Peyer's patch (tissue), 4 donors: ENCODE measurements at regions not wholly inside any gene's neighbourhood (a gene's known extent, or its start where the extent isn't known, plus 50 kb on each side); places are given as distances from the start of the nearest gene placed in this dataset.

Experiments
- DNase-seq, 3 donors: peaks; one replicate each; pipeline ENCODE4 v3.0.0-alpha.2; 2017 to 2019
- H3K27ac ChIP-seq, 4 donors: fragments of 200-600 bp; sonication (generic); one replicate each; pipeline ENCODE4 v1.5.1; 2016 to 2019
- H3K27me3 ChIP-seq, 2 donors: fragments of 200-600 bp; sonication (generic); one replicate each; pipeline ENCODE4 v1.5.1; 2019
- H3K36me3 ChIP-seq, 3 donors: fragments of 200-600 bp; sonication (generic); one replicate each; pipeline ENCODE4 v1.5.1; 2016 to 2019
- H3K4me1 ChIP-seq, 4 donors: fragments of 200-600 bp; sonication (generic); one replicate each; pipeline ENCODE4 v1.5.1; 2016 to 2019
- H3K4me3 ChIP-seq, 4 donors: fragments of 200-600 bp; sonication (generic); 1 replicate in 3 of 4; 2 replicates in 1 of 4; pipeline ENCODE4 v1.5.1; 2016 to 2019; ENCODE audit warnings: mild to moderate bottlenecking in 1 of 4
- H3K9me3 ChIP-seq, 4 donors: fragments of 200-600 bp; sonication (generic); one replicate each; pipeline ENCODE4 v1.5.1; 2016 to 2019; ENCODE audit warnings: mild to moderate bottlenecking in 1 of 4
- CTCF ChIP-seq, 6 experiments: fragments of 450-650 bp in 4 of 6; fragments of 200-600 bp in 2 of 6; sonication (generic) in 1 of 6; IDR thresholded peaks; one replicate each; pipeline ENCODE4 v1.5.1; 2017 to 2019; ENCODE audit warnings: antibody characterized with exemption in 6 of 6, mild to moderate bottlenecking in 3 of 6, moderate library complexity in 1 of 6
- POLR2A ChIP-seq, 2 donors: fragments of 450-650 bp; IDR thresholded peaks; one replicate each; pipeline ENCODE4 v1.5.1; 2017; ENCODE audit warnings: antibody characterized with exemption in 2 of 2, mild to moderate bottlenecking in 2 of 2, moderate library complexity in 2 of 2

DNA sequence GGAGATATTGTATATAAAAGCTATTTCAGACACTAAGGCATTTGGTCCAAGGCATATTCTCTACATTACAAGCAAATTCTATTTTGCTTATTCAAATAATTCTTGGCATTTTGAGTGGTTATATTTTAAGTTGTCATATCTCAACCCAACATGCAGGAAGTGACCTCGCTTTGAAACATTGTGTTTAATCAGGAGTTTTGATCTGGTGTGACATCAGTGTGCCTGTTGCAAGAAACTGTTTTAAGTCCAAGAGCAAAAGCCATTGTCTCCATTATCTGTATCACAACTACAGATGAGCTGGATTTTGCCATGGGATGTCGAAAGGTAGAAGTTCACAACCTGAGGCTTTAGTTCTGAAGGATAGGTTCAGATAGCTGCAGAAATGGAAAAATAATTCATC is 509.9 kb upstream of the ID4 start:
- Histone ChIP-seq H3K9me3 (no peaks in the 10 kb centered on the region), H3K36me3 (no peaks in the 10 kb centered on the region), H3K4me1 (no peaks in the 10 kb centered on the region), H3K27ac (no peak overlapping the region), H3K27me3 (no peaks in the 10 kb centered on the region), H3K4me3 (no peak overlapping the region)
- no peak for TF ChIP-seq CTCF (IDR thresholded peaks at IDR 0.05)
- no peak for TF ChIP-seq POLR2A (IDR thresholded peaks at IDR 0.05)
- no peak for DNase-seq

DNA sequence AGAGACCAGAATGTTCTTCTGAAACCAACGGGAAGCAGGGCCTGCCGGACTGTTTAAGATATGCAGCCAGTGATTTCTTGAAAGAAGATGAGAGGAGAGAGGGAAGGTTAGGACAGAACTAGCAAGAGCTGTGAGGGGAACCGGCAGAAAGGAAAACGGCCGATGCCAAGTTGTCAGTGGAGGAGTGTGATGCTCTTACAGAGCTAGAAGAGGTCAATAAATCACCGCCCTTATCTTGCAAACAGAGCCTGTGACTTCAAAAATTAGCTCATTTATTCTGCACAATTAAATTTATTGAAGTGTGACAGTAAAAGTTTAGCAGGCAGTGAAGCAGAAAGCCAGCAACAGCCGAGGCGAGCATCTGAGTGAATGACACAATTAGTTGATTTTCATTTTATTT is 509.5 kb upstream of the ID4 start:
- TF ChIP-seq CTCF (IDR thresholded peaks at IDR 0.05) (no peak), POLR2A (IDR thresholded peaks at IDR 0.05) (no peak)
- Histone ChIP-seq H3K36me3 (no peaks in the 10 kb centered on the region), H3K4me3 (no peak overlapping the region), H3K4me1 (no peaks in the 10 kb centered on the region), H3K9me3 (no peaks in the 10 kb centered on the region), H3K27ac (no peak overlapping the region), H3K27me3 (no peaks in the 10 kb centered on the region)
- DNase-seq, result no peak

DNA sequence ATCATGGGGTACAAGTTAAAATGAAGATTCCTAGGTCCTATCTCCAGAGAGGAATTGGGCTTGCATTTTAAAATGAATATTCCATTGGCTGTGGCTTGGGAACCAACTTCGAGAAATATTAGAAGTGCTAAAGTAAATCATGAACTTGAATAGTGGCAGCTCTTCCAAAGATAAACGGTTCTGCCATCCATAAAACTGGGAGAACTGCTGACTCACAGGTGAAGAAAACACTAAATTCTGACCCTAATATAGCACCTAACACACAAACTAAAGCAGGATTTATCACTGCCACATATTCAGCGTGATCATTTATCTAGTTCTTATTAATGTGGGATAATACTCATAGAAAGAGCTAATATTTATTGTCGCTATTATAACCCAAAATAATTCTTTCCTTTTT is 508.1 kb upstream of the ID4 start:
- Histone ChIP-seq H3K36me3 (no peaks in the 10 kb centered on the region), H3K4me3 (no peak overlapping the region), H3K4me1 (no peaks in the 10 kb centered on the region), H3K27me3 (no peaks in the 10 kb centered on the region), H3K27ac (no peak overlapping the region), H3K9me3 (no peaks in the 10 kb centered on the region)
- no peak for TF ChIP-seq CTCF (IDR thresholded peaks at IDR 0.05)
- no peak for DNase-seq

DNA sequence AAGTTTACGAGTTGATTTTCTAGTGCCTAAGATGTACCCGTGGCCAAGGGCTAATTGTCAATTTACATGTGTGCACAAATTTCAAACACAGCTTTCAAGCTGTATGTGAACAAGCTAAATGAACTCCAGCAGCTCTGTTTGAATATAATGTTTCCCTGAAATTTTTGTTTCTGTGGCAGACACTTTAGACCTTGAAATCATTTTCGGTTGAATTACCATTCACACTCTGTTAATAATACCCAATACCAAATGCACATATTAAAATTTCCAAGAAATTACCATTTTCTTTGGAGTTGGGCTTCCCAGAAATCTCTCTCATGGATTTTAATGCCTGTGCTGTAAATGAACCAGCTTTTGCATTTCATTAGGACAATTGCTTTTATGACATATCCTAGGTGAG is 506.1 kb upstream of the ID4 start:
- Histone ChIP-seq H3K36me3 (no peaks in the 10 kb centered on the region), H3K27me3 (no peaks in the 10 kb centered on the region), H3K4me3 (no peak overlapping the region), H3K4me1 (no peaks in the 10 kb centered on the region), H3K9me3 (no peaks in the 10 kb centered on the region), H3K27ac (no peak overlapping the region)
- TF ChIP-seq CTCF (IDR thresholded peaks at IDR 0.05) (no peak), POLR2A (IDR thresholded peaks at IDR 0.05) (no peak)
- DNase-seq, result no peak

DNA sequence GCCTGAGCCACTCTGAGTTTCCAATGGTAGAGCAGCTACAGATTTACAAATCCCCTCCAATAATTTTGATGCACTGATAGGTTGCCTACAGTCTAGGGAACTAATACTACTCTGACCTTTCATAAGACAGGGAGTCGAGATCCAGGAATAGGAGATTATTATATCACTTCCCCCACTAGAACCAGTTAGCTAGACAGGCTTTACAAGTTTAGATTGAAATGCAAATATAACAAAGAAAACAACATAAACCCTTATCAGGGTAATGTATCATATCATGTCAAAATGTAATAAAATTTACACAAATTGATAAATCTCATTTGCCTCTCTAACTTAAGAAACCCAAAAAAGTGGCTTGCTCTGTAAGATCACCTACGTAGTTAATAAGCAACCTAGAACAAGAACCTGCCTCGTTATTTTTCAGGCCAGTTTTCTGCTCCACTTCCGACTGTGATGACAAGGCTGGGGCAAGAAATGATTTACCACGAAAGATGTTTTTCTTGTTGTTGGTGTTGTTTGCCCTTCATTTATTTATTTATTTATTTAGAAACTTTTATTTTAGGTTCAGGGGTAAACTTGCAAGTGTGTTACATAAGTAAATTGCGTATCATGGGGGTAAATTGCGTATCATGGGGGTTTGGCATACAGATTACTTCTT is 504.2 kb upstream of the ID4 start:
- no peaks in the 10 kb centered on the region for H3K9me3 ChIP-seq
- no peak overlapping the region for H3K27ac ChIP-seq
- no peaks in the 10 kb centered on the region for H3K36me3 ChIP-seq
- no peak for DNase-seq
- H3K27me3 ChIP-seq, result no peaks in the 10 kb centered on the region
- H3K4me1 ChIP-seq, result no peaks in the 10 kb centered on the region
- no peak for TF ChIP-seq POLR2A (IDR thresholded peaks at IDR 0.05)
- TF ChIP-seq CTCF (IDR thresholded peaks at IDR 0.05), result no peak
- no peak overlapping the region for H3K4me3 ChIP-seq

- Histone ChIP-seq H3K9me3 (no peaks in the 10 kb centered on the region), H3K27ac (no peak overlapping the region), H3K36me3 (no peaks in the 10 kb centered on the region), H3K27me3 (no peaks in the 10 kb centered on the region), H3K4me1 (no peaks in the 10 kb centered on the region), H3K4me3 (no peak overlapping the region)
- no peak for TF ChIP-seq CTCF (IDR thresholded peaks at IDR 0.05)
- no peak for TF ChIP-seq POLR2A (IDR thresholded peaks at IDR 0.05)
- no peak for DNase-seq
Observed at GRCh38 chr6:19333936-19334335, 503.2 kb upstream of the ID4 start.
